VCaP (cell line): ENCODE measurements at regions not wholly inside any gene's neighbourhood (a gene's known extent, or its start where the extent isn't known, plus 50 kb on each side); places are given as distances from the start of the nearest gene placed in this dataset.

Experiments
- H3K27ac ChIP-seq: fragments of 450-650 bp; 2 replicates; pipeline ENCODE4 v1.5.1; 2017
- CTCF ChIP-seq: fragments of 450-650 bp; conservative IDR thresholded peaks from 2 replicates; pipeline ENCODE4 v1.5.1; 2017; ENCODE audit warnings: mild to moderate bottlenecking, moderate library complexity

GRCh38 chr6:165972139-165972802, 195.4 kb downstream of the TBXT start:
- TF ChIP-seq CTCF, result no peak
- no peak overlapping the region for H3K27ac ChIP-seq

GRCh38 chr6:165971202-165971601, 196.4 kb downstream of the TBXT start:
- TF ChIP-seq CTCF, result no peak
- no peak overlapping the region for H3K27ac ChIP-seq

GRCh38 chr6:165970001-165970400, 197.7 kb downstream of the TBXT start:
- no peak overlapping the region for H3K27ac ChIP-seq
- TF ChIP-seq CTCF, result no peak

- no peak overlapping the region for H3K27ac ChIP-seq
- TF ChIP-seq CTCF, result no peak
These were observed 198.5 kb downstream of the TBXT start for GRCh38 chr6:165969184-165969583.

GRCh38 chr6:165968408-165968807, 199.2 kb downstream of the TBXT start:
- no peak overlapping the region for H3K27ac ChIP-seq
- TF ChIP-seq CTCF, result no peak

GRCh38 chr6:165967810-165968407, 199.7 kb downstream of the TBXT start:
- H3K27ac ChIP-seq, result no peak overlapping the region
- no peak for TF ChIP-seq CTCF

- TF ChIP-seq CTCF, result no peak
- no peak overlapping the region for H3K27ac ChIP-seq
These were observed 203.9 kb downstream of the TBXT start for GRCh38 chr6:165963750-165964149.
